ENCODE measurements at regions not wholly inside any gene's neighbourhood (a gene's known extent, or its start where the extent isn't known, plus 50 kb on each side); places are given as distances from the start of the nearest gene placed in this dataset.
A peak's percentile ranks its signal among the peaks of the same experiment; 100 is the strongest.

- Histone ChIP-seq H3K9me3 (ENCODE audit: low read length) (no peaks in the 10 kb centered on the region), H3K36me3 (replicated peaks in 1 of 2; ENCODE audit: control insufficient read depth in 1 of 2, insufficient read depth in 2 of 2, low read length in 2 of 2) (no peaks in the 10 kb centered on the region), H3K27ac (ENCODE audit: extremely low read length, insufficient read depth, low read length) (no peak overlapping the region), H2AFZ (ENCODE audit: low read length) (no peak overlapping the region), H4K20me1 (ENCODE audit: insufficient read depth, low read length) (no peaks in the 10 kb centered on the region), H3K4me2 (ENCODE audit: low read depth, low read length) (no peak overlapping the region), H3K4me3 (replicated peaks in 1 of 3; ENCODE audit: insufficient read depth in 1 of 3, low read depth in 2 of 3, low read length in 3 of 3) (no peak overlapping the region), H3K9ac (ENCODE audit: insufficient read depth, low read depth, low read length) (no peak overlapping the region), H3K79me2 (ENCODE audit: insufficient read depth, low read length) (no peaks in the 10 kb centered on the region), H3K27me3 (ENCODE audit: control insufficient read depth in 1 of 2, insufficient read depth in 2 of 2, low read length in 2 of 2) (no peaks in the 10 kb centered on the region), H3K4me1 (ENCODE audit: insufficient read depth, low read length) (peaks cover 25% of the 10 kb centered on the region)
- no peak for DNase-seq (ENCODE audit: low spot score)
- TF ChIP-seq SP140L (CRISPR knock-in tag; IDR thresholded peaks at IDR 0.05; ENCODE audit: borderline replicate concordance) = no peak
- no peak for TF ChIP-seq JUNB (CRISPR knock-in tag; IDR thresholded peaks at IDR 0.05; ENCODE audit: borderline replicate concordance)
- TF ChIP-seq FLYWCH1 (CRISPR knock-in tag; IDR thresholded peaks at IDR 0.05) = no peak
- TF ChIP-seq SRSF9 (IDR thresholded peaks at IDR 0.05; ENCODE audit: borderline replicate concordance, insufficient read depth, low read depth, low read length, poor library complexity, severe bottlenecking) = no peak
- TF ChIP-seq TCF7L2 (IDR thresholded peaks at IDR 0.05; ENCODE audit: low read depth, low read length) = no peak
- TF ChIP-seq NCOR1 (IDR thresholded peaks at IDR 0.05; ENCODE audit: borderline replicate concordance, low read length) = no peak
- no peak for TF ChIP-seq ZNF430 (CRISPR knock-in tag; IDR thresholded peaks at IDR 0.05)
- no peak for TF ChIP-seq ZNF775 (CRISPR knock-in tag; IDR thresholded peaks at IDR 0.05; ENCODE audit: borderline replicate concordance)
- no peak for TF ChIP-seq RFX3 (CRISPR knock-in tag; IDR thresholded peaks at IDR 0.05)
- no peak for TF ChIP-seq SIX1 (CRISPR knock-in tag; IDR thresholded peaks at IDR 0.05; ENCODE audit: borderline replicate concordance)
- FAIRE-seq = no peak
- 60% methylated on average over 1 of the region's 2 CpGs for WGBS (ENCODE audit: low lambda C conversion rate)
- in situ Hi-C loops (cut with HindIII; ENCODE audit: extremely low pct_ligation_motif_present, low pct_unique_long_range_greater_than_20kb) = no loop called here
- BruUV-seq (replicated peaks) = no TSS peak
- intact Hi-C loops (cut with micrococcal nuclease; ENCODE audit: unreplicated experiment) = no loop called here
- ChIA-PET POLR2A (no interaction called here), CTCF (ENCODE audit: low intra/inter-chr PET ratio, low total read pairs) (no interaction called here)
- no peak for ATAC-seq
Measured at GRCh38 chr11:116434986-116435385, 337.8 kb downstream of the BUD13 start.

DNA sequence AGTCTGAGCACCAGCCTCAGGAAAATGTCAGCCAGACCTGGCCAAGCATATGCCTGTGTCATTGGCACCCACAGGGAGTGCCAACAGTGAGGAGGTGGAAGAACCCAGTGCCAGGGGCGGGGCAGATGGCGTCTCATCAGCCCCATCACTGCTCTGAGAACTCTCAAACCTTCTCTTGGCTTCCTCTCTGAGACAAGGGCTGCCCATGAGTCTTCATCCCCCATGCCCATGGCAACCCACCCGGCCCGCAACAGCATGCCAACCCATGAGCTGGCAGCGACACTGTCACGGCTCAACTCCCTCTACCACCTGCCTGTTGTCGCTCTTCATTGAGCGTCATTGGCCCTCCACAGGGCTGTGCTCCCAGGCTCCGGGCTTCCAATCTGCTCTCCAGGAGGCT, 340.5 kb downstream of the BUD13 start:
- Histone ChIP-seq H3K9ac (ENCODE audit: insufficient read depth, low read depth, low read length) (no peak overlapping the region), H3K4me3 (replicated peaks in 1 of 3; ENCODE audit: insufficient read depth in 1 of 3, low read depth in 2 of 3, low read length in 3 of 3) (no peak overlapping the region), H3K9me3 (ENCODE audit: low read length) (no peaks in the 10 kb centered on the region), H3K36me3 (replicated peaks in 1 of 2; ENCODE audit: control insufficient read depth in 1 of 2, insufficient read depth in 2 of 2, low read length in 2 of 2) (no peaks in the 10 kb centered on the region), H3K27ac (ENCODE audit: extremely low read length, insufficient read depth, low read length) (no peak overlapping the region), H3K27me3 (ENCODE audit: control insufficient read depth in 1 of 2, insufficient read depth in 2 of 2, low read length in 2 of 2) (no peaks in the 10 kb centered on the region), H3K4me1 (ENCODE audit: insufficient read depth, low read length) (peaks cover 50% of the 10 kb centered on the region), H4K20me1 (ENCODE audit: insufficient read depth, low read length) (no peaks in the 10 kb centered on the region), H2AFZ (ENCODE audit: low read length) (no peak overlapping the region), H3K4me2 (ENCODE audit: low read depth, low read length) (no peak overlapping the region), H3K79me2 (ENCODE audit: insufficient read depth, low read length) (no peaks in the 10 kb centered on the region)
- intact Hi-C loops (cut with micrococcal nuclease; ENCODE audit: unreplicated experiment) = no loop called here
- BruUV-seq (replicated peaks) = no TSS peak
- in situ Hi-C loops (cut with HindIII; ENCODE audit: extremely low pct_ligation_motif_present, low pct_unique_long_range_greater_than_20kb) = no loop called here
- CTCF ChIA-PET (ENCODE audit: low intra/inter-chr PET ratio, low total read pairs) = no interaction called here
- FAIRE-seq (no peak), DNase-seq (ENCODE audit: low spot score) (no peak), ATAC-seq (no peak)
- WGBS (ENCODE audit: low lambda C conversion rate) = 96% methylated on average over 7 of the region's 9 CpGs
- TF ChIP-seq HNRNPL (IDR thresholded peaks at IDR 0.05; ENCODE audit: low read depth, low read length) = 0 out of 2 replicates have a peak, but pooled peaks have one; percentile 56
- no peak for TF ChIP-seq ZNF839 (CRISPR knock-in tag; IDR thresholded peaks at IDR 0.05; ENCODE audit: borderline replicate concordance)
- TF ChIP-seq, protein P1, sequence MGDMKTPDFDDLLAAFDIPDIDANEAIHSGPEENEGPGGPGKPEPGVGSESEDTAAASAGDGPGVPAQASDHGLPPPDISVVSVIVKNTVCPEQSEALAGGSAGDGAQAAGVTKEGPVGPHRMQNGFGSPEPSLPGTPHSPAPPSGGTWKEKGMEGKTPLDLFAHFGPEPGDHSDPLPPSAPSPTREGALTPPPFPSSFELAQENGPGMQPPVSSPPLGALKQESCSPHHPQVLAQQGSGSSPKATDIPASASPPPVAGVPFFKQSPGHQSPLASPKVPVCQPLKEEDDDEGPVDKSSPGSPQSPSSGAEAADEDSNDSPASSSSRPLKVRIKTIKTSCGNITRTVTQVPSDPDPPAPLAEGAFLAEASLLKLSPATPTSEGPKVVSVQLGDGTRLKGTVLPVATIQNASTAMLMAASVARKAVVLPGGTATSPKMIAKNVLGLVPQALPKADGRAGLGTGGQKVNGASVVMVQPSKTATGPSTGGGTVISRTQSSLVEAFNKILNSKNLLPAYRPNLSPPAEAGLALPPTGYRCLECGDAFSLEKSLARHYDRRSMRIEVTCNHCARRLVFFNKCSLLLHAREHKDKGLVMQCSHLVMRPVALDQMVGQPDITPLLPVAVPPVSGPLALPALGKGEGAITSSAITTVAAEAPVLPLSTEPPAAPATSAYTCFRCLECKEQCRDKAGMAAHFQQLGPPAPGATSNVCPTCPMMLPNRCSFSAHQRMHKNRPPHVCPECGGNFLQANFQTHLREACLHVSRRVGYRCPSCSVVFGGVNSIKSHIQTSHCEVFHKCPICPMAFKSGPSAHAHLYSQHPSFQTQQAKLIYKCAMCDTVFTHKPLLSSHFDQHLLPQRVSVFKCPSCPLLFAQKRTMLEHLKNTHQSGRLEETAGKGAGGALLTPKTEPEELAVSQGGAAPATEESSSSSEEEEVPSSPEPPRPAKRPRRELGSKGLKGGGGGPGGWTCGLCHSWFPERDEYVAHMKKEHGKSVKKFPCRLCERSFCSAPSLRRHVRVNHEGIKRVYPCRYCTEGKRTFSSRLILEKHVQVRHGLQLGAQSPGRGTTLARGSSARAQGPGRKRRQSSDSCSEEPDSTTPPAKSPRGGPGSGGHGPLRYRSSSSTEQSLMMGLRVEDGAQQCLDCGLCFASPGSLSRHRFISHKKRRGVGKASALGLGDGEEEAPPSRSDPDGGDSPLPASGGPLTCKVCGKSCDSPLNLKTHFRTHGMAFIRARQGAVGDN (CRISPR knock-in tag; IDR thresholded peaks at IDR 0.05) = peak; percentile 18; the same call in 1 of the 2 replicates
- POLR2A ChIA-PET = interaction anchor here (1.0 kb wide), 1 partner anchor 20 kb away, joined by 3 read pairs; no protein-coding TSS in a partner anchor

Measured in HepG2 (cell line).